ENCODE measurements at regions not wholly inside any gene's neighbourhood (a gene's known extent, or its start where the extent isn't known, plus 50 kb on each side); places are given as distances from the start of the nearest gene placed in this dataset.
A peak's percentile ranks its signal among the peaks of the same experiment; 100 is the strongest.

DNA sequence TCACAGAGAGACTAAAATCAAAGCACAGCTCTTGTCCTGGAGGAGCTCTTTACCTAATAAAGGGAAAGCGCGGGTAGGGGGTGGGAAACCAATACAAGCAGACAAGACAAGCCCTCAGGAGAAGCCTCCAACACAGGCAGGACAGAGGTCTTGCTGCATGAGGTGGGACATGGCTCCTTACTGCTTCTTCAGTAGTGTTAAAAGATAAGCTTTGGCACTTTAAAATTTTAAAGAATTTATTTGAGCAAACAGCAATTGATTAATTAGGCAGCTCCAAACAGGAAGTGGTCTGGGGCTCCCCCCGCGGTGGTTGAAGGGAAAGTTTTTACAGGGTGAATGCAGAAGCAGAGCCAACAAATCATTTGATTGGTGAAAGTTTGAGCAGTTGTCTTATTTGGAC, 50.3 kb upstream of the MACC1 start:
- TF ChIP-seq RARB (CRISPR knock-in tag; IDR thresholded peaks at IDR 0.05) (no peak), BACH2 (CRISPR knock-in tag; IDR thresholded peaks at IDR 0.05; ENCODE audit: borderline replicate concordance) (no peak), ZFP3 (CRISPR knock-in tag; IDR thresholded peaks at IDR 0.05) (no peak)

DNA sequence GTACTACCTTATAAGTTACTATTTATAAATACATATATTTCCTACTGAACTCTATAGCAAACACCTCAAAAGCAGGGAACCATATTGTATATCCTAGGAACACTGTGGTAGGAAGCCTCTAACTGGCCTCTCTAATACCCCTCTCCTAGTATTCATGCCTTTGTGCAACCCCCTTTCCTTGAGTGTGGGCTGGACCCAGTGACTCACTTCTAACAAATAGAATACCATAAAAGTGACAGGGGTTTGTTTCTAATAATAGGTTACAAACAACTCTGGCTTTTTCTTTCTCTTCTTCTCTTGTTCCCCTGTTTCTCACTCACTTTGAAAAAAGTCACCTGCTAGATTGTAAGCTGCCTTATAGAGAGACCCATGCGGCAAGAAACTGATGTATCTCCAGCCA, 51.6 kb upstream of the MACC1 start:
- ATAC-seq, result peak; percentile 67; the same call in 2 of the 3 replicates
- TF ChIP-seq GLIS3 (CRISPR knock-in tag; IDR thresholded peaks at IDR 0.05), result no peak
- no peak for TF ChIP-seq PPARA (CRISPR knock-in tag; IDR thresholded peaks at IDR 0.05; ENCODE audit: borderline replicate concordance)
- TF ChIP-seq ZNF565 (CRISPR knock-in tag; conservative IDR thresholded peaks at IDR 0.05; ENCODE audit: low read depth), result no peak
- no peak for TF ChIP-seq ZNF70 (CRISPR knock-in tag; IDR thresholded peaks at IDR 0.05)
- TF ChIP-seq BACH2 (CRISPR knock-in tag; IDR thresholded peaks at IDR 0.05; ENCODE audit: borderline replicate concordance), result no peak
- TF ChIP-seq ZC3H10 (CRISPR knock-in tag; IDR thresholded peaks at IDR 0.05), result no peak
- no peak for TF ChIP-seq SNAI2 (CRISPR knock-in tag; IDR thresholded peaks at IDR 0.05)

More for the DNA sequence above, 50.3 kb upstream of the MACC1 start:
- ATAC-seq, result no peak

DNA sequence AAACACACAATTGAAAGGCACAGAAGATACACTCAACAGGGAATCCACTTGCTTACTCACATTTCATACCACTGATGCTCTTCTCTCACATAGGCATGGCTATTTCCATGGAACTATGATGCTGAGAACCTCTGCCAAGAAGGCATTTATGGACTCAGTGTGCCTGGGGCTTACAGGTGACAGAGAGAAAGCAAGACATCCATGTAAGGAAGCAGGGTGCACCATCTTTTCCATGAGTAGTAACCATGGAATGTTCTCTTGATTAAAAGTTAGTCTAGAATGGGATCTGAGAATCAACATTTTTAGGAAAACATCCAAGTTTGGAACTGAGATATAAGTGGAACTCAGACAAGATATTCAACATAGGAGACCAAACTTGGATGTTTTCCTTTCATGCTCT, 52.5 kb upstream of the MACC1 start:
- ATAC-seq, result peak; percentile 59
- TF ChIP-seq, protein P1, sequence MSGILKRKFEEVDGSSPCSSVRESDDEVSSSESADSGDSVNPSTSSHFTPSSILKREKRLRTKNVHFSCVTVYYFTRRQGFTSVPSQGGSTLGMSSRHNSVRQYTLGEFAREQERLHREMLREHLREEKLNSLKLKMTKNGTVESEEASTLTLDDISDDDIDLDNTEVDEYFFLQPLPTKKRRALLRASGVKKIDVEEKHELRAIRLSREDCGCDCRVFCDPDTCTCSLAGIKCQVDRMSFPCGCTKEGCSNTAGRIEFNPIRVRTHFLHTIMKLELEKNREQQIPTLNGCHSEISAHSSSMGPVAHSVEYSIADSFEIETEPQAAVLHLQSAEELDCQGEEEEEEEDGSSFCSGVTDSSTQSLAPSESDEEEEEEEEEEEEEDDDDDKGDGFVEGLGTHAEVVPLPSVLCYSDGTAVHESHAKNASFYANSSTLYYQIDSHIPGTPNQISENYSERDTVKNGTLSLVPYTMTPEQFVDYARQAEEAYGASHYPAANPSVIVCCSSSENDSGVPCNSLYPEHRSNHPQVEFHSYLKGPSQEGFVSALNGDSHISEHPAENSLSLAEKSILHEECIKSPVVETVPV (CRISPR knock-in tag; IDR thresholded peaks at IDR 0.05), result no peak
- TF ChIP-seq ZNF8 (CRISPR knock-in tag; IDR thresholded peaks at IDR 0.05), result no peak
- TF ChIP-seq ZNF565 (CRISPR knock-in tag; conservative IDR thresholded peaks at IDR 0.05; ENCODE audit: low read depth), result no peak
- TF ChIP-seq ZC3H10 (CRISPR knock-in tag; IDR thresholded peaks at IDR 0.05), result no peak
- no peak for TF ChIP-seq OSR1 (CRISPR knock-in tag; IDR thresholded peaks at IDR 0.05)
- TF ChIP-seq ZFP3 (CRISPR knock-in tag; IDR thresholded peaks at IDR 0.05), result no peak
- no peak for TF ChIP-seq RARB (CRISPR knock-in tag; IDR thresholded peaks at IDR 0.05)
- TF ChIP-seq ESRRG (CRISPR knock-in tag; IDR thresholded peaks at IDR 0.05), result no peak
- TF ChIP-seq BACH2 (CRISPR knock-in tag; IDR thresholded peaks at IDR 0.05; ENCODE audit: borderline replicate concordance), result no peak
- TF ChIP-seq, protein P2, sequence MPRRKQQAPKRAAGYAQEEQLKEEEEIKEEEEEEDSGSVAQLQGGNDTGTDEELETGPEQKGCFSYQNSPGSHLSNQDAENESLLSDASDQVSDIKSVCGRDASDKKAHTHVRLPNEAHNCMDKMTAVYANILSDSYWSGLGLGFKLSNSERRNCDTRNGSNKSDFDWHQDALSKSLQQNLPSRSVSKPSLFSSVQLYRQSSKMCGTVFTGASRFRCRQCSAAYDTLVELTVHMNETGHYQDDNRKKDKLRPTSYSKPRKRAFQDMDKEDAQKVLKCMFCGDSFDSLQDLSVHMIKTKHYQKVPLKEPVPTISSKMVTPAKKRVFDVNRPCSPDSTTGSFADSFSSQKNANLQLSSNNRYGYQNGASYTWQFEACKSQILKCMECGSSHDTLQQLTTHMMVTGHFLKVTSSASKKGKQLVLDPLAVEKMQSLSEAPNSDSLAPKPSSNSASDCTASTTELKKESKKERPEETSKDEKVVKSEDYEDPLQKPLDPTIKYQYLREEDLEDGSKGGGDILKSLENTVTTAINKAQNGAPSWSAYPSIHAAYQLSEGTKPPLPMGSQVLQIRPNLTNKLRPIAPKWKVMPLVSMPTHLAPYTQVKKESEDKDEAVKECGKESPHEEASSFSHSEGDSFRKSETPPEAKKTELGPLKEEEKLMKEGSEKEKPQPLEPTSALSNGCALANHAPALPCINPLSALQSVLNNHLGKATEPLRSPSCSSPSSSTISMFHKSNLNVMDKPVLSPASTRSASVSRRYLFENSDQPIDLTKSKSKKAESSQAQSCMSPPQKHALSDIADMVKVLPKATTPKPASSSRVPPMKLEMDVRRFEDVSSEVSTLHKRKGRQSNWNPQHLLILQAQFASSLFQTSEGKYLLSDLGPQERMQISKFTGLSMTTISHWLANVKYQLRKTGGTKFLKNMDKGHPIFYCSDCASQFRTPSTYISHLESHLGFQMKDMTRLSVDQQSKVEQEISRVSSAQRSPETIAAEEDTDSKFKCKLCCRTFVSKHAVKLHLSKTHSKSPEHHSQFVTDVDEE (CRISPR knock-in tag; IDR thresholded peaks at IDR 0.05), result no peak
- no peak for TF ChIP-seq ZFP30 (CRISPR knock-in tag; IDR thresholded peaks at IDR 0.05)
- TF ChIP-seq, protein P3, sequence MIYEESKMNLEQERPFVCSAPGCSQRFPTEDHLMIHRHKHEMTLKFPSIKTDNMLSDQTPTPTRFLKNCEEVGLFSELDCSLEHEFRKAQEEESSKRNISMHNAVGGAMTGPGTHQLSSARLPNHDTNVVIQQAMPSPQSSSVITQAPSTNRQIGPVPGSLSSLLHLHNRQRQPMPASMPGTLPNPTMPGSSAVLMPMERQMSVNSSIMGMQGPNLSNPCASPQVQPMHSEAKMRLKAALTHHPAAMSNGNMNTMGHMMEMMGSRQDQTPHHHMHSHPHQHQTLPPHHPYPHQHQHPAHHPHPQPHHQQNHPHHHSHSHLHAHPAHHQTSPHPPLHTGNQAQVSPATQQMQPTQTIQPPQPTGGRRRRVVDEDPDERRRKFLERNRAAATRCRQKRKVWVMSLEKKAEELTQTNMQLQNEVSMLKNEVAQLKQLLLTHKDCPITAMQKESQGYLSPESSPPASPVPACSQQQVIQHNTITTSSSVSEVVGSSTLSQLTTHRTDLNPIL (CRISPR knock-in tag; IDR thresholded peaks at IDR 0.05; ENCODE audit: low read depth), result no peak

DNA sequence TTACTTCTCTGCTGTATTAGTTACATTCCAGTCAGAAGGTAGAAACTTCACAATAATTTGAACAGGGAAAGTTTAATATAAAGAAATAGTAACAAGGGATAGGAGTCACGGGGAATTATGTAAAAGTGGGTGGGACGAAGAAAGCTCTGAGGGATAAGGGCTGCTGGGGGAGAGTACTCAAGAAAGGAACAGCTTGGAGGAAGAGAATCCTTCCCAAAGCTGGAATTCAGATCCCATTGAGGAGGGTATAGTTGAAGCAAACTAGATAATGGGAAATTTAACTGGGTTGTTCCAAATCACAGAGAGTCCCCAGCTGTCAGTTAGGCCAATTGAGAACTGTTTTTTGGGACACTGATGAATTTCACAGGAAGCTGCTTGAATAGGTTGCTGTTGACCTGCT, 53.2 kb upstream of the MACC1 start:
- TF ChIP-seq ZFP30 (CRISPR knock-in tag; IDR thresholded peaks at IDR 0.05) (no peak), SNAI2 (CRISPR knock-in tag; IDR thresholded peaks at IDR 0.05) (no peak), ARNTL (CRISPR knock-in tag; IDR thresholded peaks at IDR 0.05; ENCODE audit: borderline replicate concordance, low read depth) (no peak), TCF4 (CRISPR knock-in tag; IDR thresholded peaks at IDR 0.05; ENCODE audit: borderline replicate concordance) (no peak), ISL1 (CRISPR knock-in tag; IDR thresholded peaks at IDR 0.05) (no peak), ZNF565 (CRISPR knock-in tag; conservative IDR thresholded peaks at IDR 0.05; ENCODE audit: low read depth) (no peak), OSR1 (CRISPR knock-in tag; IDR thresholded peaks at IDR 0.05) (no peak), ZNF70 (CRISPR knock-in tag; IDR thresholded peaks at IDR 0.05) (no peak), ZNF8 (CRISPR knock-in tag; IDR thresholded peaks at IDR 0.05) (no peak), ZC3H10 (CRISPR knock-in tag; IDR thresholded peaks at IDR 0.05) (no peak), BACH2 (CRISPR knock-in tag; IDR thresholded peaks at IDR 0.05; ENCODE audit: borderline replicate concordance) (no peak)
- TF ChIP-seq, protein P2 (CRISPR knock-in tag; IDR thresholded peaks at IDR 0.05), result no peak
- TF ChIP-seq, protein P1 (CRISPR knock-in tag; IDR thresholded peaks at IDR 0.05), result no peak
- no peak for ATAC-seq
